ENCODE measurements at regions not wholly inside any gene's neighbourhood (a gene's known extent, or its start where the extent isn't known, plus 50 kb on each side); places are given as distances from the start of the nearest gene placed in this dataset.
"Not testable (repeated sequence)": the region's sequence is repeated elsewhere in the genome, so short reads cannot be mapped to it uniquely, and the experiment has no call there.

DNA sequence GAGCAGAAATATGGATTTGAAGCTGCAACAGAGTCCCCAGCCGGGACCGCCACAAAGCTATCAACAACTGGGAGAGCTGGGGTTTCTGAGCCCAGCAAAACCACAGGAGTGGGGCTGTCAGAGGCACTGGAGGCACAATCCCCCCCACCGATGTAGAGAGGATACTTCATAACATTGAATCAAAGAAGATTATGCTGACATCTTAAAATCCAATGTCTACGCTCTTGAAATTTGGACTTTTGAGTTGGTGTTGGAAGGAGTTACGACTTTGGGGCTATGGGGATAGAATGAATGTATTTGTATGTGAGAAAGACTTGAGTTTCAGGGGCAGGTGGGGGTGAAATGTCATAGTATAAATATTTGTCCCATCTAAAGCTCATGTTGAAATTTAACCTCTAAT is 1121.6 kb upstream of the CDH8 start:
- DNase-seq = no peak

DNA sequence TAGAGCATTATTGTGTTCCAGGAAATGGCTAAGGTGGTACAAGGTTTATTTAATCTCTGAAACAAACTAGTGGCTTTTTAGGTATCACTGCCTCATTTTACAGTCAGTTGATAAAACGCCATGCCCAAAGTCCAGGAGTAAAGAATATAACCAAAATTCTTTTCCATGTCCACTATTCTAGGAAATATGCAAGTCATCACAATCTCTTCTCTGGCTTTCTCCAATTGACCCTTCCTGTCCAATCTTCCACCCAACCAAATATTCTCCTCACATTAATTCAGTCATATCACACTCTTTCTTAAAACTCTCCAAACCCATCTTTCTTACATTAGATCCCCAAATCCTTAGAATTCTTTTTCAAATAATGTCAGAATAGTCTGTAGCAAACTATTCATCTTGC is 1110.0 kb upstream of the CDH8 start:
- DNase-seq = no peak

DNA sequence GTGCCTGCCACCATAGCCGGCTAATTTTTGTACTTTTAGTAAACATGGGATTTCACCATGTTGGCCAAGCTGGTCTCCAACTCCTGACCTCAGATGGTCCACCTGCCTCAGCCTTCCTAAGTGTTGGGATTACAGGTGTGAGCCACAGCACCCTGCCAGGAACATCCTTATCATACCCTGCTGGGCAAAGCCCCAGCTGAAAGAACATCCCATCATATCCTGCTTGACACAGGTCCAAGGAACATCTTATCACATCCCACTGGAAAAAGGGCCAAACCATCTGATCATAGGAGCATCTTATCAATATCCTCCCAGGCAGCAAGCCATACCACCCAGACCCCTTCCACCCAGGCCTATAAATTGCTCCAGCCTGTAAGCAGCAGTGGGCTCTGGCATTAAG is 1109.2 kb upstream of the CDH8 start:
- DNase-seq = no peak

DNA sequence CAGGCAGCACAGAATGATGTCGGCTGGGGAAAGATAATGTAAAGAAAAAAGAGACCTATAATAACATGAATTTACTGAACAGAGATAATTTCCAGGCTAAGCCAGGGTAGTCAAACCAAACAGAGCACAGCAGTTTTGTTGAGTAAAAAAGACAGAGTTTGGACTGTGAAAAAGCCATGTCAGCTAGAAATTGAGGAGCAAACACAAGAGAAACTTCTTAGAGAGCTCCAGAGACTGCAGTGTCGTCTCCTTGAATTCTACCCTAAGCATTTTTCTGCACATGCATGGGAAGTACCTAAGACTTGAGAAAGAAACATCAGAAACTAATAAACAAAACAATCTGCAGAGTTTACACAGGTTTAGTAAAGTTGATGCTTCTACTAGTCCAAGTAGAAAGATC is 1098.8 kb upstream of the CDH8 start:
- DNase-seq = no peak

DNA sequence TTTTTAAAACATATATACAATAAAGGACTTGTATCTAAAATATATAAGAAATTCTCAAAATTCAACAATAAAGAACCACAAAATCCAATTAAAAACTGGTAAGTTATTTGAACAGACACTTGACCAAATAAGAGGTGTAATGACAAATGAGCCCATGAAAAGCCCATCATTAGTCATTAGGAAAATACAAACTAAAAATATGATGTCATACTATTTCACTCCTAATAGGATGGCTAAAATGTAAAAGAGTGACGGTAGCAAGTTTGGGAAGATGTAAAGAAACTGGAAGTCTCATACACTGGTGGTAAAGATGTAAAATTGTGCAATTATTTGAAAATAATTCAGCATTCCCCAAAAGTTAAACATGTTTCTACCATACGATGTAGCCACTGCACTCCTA is 1095.3 kb upstream of the CDH8 start:
- DNase-seq = no peak

DNA sequence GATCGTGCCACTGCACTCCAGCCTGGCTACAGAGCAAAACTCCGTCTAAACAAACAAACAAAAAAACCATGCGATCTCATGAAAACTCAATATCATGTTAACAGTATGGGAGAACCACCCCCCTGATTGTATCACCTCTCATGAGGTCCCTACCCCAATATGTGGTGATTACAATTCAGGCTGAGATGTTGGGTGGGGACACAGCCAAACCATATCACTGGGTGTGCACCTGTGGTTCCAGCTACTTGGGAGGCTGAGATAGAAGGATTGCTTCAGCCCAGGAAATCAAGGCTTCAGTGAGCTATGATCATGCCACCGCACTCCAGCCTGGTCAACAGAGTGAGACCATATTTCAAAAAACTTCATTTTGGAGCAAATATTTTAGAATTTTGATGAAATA is 1094.7 kb upstream of the CDH8 start:
- no peak for DNase-seq

DNA sequence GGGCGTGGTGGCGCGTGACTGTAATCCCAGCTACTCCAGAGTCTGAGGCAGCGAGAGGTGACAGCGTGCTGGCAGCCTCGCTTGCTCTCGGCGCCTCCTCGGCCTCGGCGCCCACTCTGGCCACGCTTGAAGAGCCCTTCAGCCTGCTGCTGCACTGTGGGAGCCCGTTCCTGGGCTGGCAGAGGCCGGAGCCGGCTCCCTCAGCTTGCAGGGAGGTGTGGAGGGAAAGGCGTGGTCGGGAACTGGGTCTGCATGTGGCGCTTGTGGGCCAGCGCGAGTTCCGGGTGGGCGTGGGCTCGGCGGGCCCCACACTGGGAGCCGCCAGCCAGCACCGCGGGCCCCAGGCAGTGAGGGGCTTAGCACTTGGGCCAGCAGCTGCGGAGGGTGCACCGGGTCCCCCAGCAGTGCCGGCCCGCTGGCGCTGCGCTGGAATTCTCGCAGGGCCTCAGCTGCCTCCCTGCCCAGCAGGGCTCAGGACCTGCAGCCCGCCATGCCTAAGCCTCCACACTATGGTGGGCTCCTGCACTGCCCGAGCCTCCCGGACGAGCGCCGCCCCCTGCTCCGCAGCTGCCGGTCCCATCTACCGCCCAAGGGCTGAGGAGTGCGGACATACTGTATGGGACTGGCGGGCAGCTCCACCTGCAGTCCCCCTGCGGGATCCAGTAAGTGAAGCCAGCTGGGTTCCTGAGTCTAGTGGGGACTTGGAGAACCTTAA is 1093.3 kb upstream of the CDH8 start:
- no peak for DNase-seq

DNA sequence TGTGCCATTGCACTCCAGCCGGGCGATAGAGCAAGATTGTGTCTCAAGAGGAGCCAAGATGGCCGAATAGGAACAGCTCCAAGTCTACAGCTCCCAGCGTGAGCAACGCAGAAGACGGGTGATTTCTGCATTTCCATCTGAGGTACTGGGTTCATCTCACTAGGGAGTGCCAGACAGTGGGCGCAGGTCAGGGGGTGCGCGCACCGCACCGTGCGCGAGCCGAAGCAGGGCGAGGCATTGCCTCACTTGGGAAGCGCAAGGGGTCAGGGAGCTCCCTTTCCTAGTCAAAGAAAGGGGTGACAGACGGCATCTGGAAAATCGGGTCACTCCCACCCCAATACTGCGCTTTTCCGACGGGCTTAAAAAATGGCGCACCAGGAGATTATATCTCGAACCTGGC is 1083.7 kb upstream of the CDH8 start:
- not testable (repeated sequence) for DNase-seq

DNA sequence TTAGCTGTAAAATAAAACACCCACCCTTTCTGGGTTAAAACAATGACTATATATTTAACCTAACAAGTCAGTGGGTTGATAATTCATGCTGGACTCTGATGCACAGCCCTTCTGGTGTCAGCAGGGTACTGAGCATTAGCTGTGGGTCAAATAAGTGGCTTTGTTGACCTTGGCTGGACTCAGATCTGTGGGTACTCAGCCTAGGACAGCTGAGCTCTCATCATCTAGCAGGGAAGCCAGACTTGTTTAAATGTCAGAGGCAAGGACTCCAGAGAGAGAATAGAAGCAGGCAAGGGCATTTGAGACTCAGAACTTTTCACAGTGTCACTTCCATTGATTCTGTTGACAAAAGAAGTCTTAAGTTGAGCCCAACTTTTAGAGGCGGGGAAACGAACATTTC is 1063.8 kb upstream of the CDH8 start:
- no peak for DNase-seq

DNA sequence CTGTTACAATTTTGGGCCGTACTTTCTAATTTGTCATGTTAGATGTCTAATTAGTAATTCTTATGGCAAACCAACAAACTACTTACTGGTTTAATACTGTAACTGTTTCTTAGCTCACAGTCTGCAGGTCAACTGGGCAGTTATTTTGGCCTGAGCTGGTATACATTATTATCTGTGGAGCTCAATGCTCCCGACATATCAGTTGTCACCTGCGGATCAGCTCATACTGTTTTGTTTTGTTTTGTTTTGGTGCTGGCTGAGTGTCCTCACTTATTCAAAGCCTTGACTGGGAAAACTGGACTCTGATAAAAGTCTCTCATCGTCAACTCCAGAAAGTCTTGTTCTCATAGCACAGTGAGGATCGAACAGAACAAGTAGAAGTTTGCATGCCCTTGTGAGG is 1060.6 kb upstream of the CDH8 start:
- no peak for DNase-seq

DNA sequence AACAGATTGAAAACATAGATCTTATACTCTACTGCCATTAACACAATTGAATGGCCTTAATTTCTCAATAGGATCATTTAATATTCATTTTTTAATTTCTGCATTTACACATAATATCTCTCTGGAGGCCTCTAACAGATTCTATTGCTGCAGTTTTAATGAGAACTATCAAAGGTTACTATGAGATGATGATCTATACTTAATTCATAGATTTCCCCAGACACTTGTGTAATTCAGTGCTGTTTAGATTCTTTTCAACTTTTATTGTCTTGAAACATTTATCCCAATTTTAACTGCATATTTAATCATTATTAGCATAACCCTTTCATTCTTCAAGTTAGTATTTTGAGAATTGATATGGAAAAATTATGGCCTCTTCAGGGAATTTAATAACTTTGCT is 1056.5 kb upstream of the CDH8 start:
- no peak for DNase-seq

DNA sequence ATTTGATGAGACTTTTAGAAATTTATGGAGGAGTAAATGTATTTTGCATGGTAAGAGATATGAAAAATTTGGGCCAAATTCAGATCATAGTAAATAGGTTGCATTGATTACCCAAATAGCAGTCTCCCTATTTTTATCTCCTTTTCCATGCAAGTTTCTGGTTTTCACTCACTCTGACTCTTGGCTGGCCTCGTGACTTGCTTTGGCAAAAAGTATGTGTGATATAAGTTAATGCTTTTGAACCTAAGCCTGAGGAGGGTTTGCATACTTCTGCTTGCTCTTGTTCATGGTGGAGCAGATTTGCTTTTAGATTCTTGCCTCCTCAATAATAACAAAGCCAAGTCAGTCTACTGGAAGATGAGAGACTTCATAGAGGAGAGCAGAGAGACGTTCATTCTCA is 1045.9 kb upstream of the CDH8 start:
- DNase-seq = no peak

DNA sequence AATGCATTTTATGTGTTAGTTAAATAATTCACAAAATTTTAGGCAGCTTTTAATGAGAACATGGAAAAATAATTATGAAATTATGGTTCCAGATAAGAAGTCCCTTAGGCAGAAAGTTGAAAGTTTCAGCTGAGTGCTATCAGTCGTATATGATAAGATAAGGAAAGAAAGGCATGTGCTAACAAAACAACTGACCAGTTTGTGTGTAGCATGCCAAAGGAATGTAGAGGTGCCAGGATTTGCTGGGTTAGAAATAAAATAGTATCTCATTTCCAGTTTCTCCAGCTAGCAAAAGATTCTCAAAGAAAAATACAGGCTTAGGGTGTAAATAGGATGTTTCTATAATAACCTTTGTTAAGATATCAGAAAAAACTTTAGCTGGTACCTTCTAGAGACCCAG is 1044.5 kb upstream of the CDH8 start:
- DNase-seq = no peak

DNA sequence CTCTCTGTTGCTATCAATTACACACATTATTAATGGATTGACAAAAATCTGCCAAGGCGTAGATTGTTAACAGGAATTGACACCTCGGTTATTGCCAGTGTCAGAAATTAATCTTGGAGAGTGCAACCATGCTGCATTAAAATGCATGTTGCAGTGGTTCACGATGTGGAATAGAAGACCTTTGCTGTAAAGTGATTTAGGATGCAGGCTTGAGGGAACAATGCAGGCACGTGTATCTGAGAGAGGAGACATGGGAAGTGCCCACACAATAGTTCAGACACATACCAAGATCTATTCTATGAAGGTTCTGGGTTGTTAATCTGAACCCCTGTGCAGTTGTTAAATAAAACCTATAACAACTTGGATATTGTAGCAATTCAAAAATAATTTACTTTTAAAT is 1032.8 kb upstream of the CDH8 start:
- no peak for DNase-seq

DNA sequence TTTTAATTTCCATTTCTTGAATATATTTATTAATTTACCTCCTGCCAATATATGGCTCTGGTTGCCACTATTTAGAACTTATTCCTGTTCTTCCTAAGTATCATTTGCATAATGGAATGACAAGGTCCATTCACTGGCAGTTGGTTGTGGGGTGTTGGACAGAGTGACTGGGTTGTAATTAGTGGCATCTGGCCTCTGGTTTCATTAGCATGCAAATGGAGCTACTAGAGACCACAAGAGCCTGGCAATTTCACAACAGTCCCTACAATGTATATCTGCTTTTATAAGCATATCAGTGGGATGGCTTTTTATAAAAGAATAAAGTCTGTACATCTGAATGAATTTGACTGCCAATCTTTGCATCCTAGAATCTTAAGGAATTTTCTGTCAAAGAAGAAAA is 1030.9 kb upstream of the CDH8 start:
- no peak for DNase-seq

DNA sequence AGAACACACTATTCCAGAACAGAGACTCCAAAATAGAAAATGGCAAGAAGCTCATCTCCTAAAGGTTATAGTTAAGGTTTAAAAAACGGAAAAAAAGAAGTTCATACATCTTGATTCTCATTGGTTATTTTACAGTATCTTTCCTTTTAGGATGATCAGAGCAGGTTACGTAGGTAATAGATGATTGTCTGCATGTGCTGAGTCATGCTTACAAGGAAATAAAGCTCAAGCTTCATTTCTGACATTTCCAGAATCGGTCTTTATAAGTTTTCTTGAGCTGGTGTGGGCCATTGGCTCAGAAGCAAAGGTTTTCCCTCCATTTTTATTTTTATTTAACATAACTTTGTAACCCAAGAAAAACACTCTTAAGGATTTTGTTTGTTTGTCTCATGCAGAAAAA is 1030.3 kb upstream of the CDH8 start:
- no peak for DNase-seq

DNA sequence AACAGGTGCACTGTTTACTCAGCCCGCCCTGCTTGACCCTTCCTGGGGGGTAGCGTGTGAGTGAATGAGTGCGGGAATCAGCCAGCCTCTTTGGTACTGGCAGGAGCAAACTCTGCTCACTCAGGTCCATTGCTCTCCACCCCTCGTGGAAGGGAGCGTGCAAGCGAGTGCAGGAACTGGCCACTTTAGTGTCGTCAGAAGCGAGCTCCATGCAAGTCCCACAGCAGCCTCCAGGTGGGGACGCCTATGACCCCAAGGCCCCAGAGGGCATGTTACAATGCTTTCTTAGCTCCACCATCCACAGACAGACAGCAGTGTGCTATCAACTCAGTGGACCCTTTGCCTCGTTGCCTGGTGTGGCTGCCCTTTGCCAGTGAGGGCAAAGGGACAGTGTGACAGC is 1025.1 kb upstream of the CDH8 start:
- DNase-seq = no peak

DNA sequence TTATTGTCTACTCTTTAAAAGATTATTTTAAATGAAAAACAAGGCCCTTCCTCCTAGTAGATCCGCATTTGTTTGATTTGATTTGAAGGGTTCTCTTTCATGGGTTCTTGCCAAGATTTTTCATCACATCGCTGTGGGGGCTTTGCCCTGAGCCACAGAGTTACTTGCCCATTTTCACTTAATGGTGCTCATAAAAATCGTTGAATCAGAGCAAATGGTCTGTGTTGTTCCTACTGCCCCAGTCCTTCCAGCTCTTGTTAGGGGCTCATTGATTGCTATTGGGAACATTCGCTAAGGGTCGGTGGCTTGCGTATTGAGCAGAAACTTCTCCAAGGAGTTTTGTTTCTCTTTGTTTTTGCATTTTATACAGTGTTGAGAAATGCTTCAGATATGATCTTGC is 1023.4 kb upstream of the CDH8 start:
- DNase-seq = no peak

DNA sequence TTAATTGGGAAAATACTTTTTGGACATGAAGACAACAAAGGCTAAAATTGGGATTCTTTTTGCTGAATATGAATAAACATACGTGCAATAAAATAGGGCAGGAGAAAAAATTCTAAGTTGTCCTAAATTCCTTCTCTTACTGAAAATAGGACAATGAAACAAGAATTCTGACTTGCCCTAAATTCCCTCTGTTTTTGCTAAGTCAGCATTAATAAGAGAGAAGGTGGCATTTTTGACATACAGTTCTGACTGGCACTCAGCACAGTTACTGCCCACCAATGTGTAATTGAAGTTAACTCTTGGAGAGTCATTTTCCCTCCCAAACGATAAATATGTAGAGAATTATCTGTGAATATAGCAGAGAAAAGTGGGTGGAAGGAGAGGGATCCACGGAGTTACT is 1021.1 kb upstream of the CDH8 start:
- no peak for DNase-seq

DNA sequence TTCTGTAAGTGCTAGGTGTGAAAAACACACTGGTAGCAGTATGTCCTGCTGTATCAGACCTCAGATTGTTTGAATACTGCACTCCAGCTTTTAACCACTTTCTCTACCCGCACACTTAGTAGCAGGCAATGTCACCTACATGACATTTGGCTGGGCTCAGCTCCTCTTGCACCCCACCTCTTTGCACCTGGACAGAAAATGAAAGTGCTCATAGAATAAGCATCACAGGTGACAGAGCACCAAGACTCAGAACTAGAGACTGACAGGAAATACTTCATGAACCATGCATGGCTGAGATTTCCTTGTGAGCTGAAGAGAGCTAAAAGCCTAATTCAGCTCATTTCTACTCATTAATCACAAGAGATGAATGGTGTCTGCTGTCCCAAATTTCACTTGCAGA is 1014.2 kb upstream of the CDH8 start:
- no peak for DNase-seq

DNA sequence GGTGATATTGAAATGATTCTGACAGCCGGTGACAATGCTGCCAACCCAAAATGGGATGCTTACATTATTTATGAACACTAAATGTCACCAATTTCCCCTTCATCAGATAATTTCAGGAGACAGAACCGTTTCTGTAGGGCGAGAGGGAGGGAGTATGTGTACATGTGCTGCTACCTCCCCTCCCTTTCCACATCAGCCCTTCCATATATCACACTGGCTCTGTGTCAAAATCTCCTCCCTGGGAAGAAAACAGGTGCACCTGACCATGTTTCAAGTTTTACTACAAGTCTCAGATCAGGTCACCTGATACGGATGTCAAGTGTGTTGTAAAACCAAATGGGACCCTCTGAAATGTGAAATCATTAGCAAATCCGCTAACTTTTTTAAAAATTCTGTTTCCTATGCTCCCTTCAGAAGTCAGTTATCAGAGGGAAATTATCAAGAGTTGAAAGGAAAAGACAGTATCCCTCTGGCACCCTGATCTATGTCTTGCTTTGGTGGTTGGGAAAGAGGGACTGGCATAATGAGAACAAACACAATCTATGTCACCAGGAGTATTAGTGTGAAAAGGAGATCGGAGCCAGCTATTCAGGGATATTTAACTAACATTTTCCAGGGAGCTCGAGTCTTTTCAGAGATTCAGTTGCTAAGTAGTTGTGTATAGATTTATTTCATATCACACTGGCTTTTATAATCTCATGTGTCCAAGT is 1002.3 kb upstream of the CDH8 start:
- DNase-seq = no peak

DNA sequence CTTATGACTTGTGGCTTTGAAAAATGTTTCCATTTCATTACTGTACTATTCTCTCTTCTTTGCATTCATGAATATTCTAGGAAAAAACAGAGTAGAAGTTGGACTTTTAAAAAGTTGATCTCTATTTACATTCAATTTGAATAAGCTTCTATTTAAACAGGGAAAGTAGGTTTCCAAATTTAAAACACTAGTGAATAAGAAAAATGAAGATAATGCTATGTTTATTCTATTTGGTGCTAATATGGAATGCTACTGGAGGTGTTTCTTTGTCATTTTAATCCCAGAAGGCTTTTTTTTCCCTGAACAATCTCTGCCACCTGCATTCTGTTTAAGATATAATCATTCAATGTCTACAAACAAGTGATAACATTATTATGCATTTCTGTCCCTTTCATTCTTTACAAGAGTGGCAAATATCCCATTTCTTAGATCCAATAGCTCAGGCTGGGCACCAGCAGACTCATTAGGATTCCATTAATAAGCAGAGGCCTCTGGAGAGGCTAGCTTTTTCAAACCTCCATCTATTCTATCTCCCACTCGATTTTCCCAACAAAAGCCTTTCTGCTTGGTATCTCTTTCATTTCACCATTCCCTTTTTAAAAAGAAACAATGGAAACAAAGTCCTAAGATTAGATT is 1001.6 kb upstream of the CDH8 start:
- DNase-seq = no peak

DNA sequence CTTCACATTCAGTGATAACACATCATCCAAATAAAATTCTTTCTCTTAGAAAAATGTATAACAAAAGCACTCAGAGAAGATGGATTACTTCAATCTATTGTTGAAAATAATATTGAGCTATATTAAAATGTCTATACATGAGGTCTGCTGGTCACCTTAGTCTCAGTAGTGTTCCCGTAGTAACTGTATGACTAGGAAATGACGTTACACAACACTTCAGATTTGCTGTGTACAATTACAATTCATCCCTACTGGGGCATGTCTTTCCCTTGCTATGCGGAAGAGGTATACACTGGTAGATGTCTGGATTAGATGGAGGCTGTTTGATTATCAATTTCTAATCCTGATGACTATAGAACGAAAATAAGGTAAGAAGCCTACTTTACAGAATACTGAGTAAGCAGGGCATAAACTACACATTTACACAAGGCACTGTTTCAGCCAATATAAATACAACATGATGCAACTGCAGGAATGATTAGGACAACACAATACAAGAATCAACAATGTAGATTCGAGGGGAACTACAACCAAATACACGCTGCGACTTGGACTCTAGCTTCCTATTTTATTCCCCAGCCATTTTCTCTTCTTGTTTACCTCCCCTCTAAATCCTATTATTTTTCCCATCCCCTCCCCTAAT is 982.5 kb upstream of the CDH8 start:
- no peak for DNase-seq

DNA sequence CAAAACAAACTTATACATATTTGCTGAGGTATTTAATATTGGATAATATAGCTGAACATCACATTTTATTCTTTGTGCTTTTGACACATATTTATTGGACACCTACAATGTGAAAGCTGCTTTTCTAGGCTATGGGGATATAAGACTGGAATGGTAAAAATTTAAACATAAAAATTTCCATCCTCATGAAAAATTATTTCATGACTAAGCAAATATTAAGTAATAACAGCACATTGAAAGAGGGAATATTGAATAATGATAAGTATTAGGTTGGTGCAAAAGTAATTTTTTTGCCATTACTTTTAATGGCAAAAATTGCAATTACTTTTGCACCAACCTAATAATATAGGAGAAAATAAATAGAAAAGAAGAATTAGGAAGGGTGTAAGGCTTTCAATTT is 972.5 kb upstream of the CDH8 start:
- no peak for DNase-seq

Data from GF-D8 (cell line).